Fibroblast of mammary gland (primary cell): ENCODE measurements at regions not wholly inside any gene's neighbourhood (a gene's known extent, or its start where the extent isn't known, plus 50 kb on each side); places are given as distances from the start of the nearest gene placed in this dataset.

Experiments
- DNase-seq: peaks from one replicate; pipeline ENCODE4 v3.0.0-alpha.2; 2010; ENCODE audit warnings: low read depth
- H3K4me3 ChIP-seq: 2 replicates; pipeline ENCODE4 v1.5.1; 2011; ENCODE audit warnings: low read depth, mild to moderate bottlenecking, low read length, moderate library complexity; ENCODE audit not compliant: control insufficient read depth
- CTCF ChIP-seq: conservative IDR thresholded peaks from 2 replicates; pipeline ENCODE4 v1.5.1; 2011; ENCODE audit warnings: low read depth, low read length, inconsistent platforms; ENCODE audit not compliant: control insufficient read depth, insufficient read depth

GRCh38 chr6:4645713-4646360 lies 130.4 kb upstream of the CDYL start:
- H3K4me3 ChIP-seq, result no peak overlapping the region
- DNase-seq, result no peak
- TF ChIP-seq CTCF, result peak; percentile 8

- DNase-seq, result no peak
- no peak for TF ChIP-seq CTCF
- H3K4me3 ChIP-seq, result no peak overlapping the region
These were observed 131.2 kb upstream of the CDYL start for GRCh38 chr6:4644996-4645395.

GRCh38 chr6:4641461-4641860 lies 134.7 kb upstream of the CDYL start:
- no peak overlapping the region for H3K4me3 ChIP-seq
- no peak for TF ChIP-seq CTCF
- DNase-seq, result no peak

GRCh38 chr6:4640139-4640538 lies 136.1 kb upstream of the CDYL start:
- no peak for TF ChIP-seq CTCF
- no peak overlapping the region for H3K4me3 ChIP-seq
- peak; percentile 61 for DNase-seq

GRCh38 chr6:4638641-4639040 lies 137.6 kb upstream of the CDYL start:
- TF ChIP-seq CTCF, result no peak
- DNase-seq, result no peak
- no peak overlapping the region for H3K4me3 ChIP-seq

- DNase-seq, result peak; percentile 82
- no peak overlapping the region for H3K4me3 ChIP-seq
- TF ChIP-seq CTCF, result no peak
These were observed 138.3 kb upstream of the CDYL start for GRCh38 chr6:4637691-4638433.
